Naive thymus-derived CD8-positive, alpha-beta T cell (primary cell): ENCODE measurements at regions not wholly inside any gene's neighbourhood (a gene's known extent, or its start where the extent isn't known, plus 50 kb on each side); places are given as distances from the start of the nearest gene placed in this dataset.
A peak's percentile ranks its signal among the peaks of the same experiment; 100 is the strongest.
"Not testable (repeated sequence)": the region's sequence is repeated elsewhere in the genome, so short reads cannot be mapped to it uniquely, and the experiment has no call there.

Source experiments
- ATAC-seq, 2 donors: fragments of 150-1000 bp; cut with Tn5 transposase in 1 of 2; sonication (Bioruptor Pico), chemical (Tn5 transposase) in 1 of 2; 1 replicate in 1 of 2; 2 replicates in 1 of 2; pipeline ENCODE4 v1.10.0; 2021; ENCODE audit warnings: mild to moderate bottlenecking in 2 of 2, moderate library complexity in 2 of 2
- POLR2A ChIA-PET: fragments of 350-600 bp; sonication (Branson Sonifier 250); formaldehyde crosslinking; loops from one replicate; lab custom pipeline; 2021; ENCODE audit warnings: antibody characterized with exemption; lab: Charles Lee
- DNase-seq, 10 donors: peaks; one replicate each; pipeline versions ENCODE4 v3.0.0 to v3.0.0-alpha.2; 2020 to 2022
- H3K27ac Mint-ChIP-seq, 10 donors: one replicate each; pipeline ENCODE4 v1.8.0; 2020 to 2022; ENCODE audit warnings: mild to moderate bottlenecking in 10 of 10, mixed read lengths in 10 of 10, moderate library complexity in 4 of 10, inconsistent platforms in 1 of 10
- H3K27me3 Mint-ChIP-seq, 5 donors: one replicate each; pipeline ENCODE4 v1.8.0; 2021 to 2022; ENCODE audit warnings: mixed read lengths in 5 of 5
- H3K36me3 Mint-ChIP-seq, 3 donors: one replicate each; pipeline ENCODE4 v1.8.0; 2020 to 2022; ENCODE audit warnings: mixed read lengths in 3 of 3, mild to moderate bottlenecking in 2 of 3, inconsistent platforms in 1 of 3
- H3K4me1 Mint-ChIP-seq, 4 donors: one replicate each; pipeline ENCODE4 v1.8.0; 2021 to 2022; ENCODE audit warnings: mixed read lengths in 4 of 4
- H3K4me3 Mint-ChIP-seq, 10 donors: one replicate each; pipeline ENCODE4 v1.8.0; 2020 to 2022; ENCODE audit warnings: mild to moderate bottlenecking in 10 of 10, mixed read lengths in 10 of 10, moderate library complexity in 6 of 10, inconsistent platforms in 1 of 10
- H3K9me3 Mint-ChIP-seq, 9 donors: one replicate each; pipeline ENCODE4 v1.8.0; 2020 to 2022; ENCODE audit warnings: mixed read lengths in 9 of 9, mild to moderate bottlenecking in 3 of 9, inconsistent platforms in 1 of 9, moderate library complexity in 1 of 9

GRCh38 chr20:26373066-26373465 is 676.4 kb upstream of the ZNF337 start:
- H3K4me3 Mint-ChIP-seq, H3K4me1 Mint-ChIP-seq, H3K9me3 Mint-ChIP-seq, H3K36me3 Mint-ChIP-seq, DNase-seq, ATAC-seq, POLR2A ChIA-PET, H3K27me3 Mint-ChIP-seq, H3K27ac Mint-ChIP-seq: not testable (repeated sequence)

DNA sequence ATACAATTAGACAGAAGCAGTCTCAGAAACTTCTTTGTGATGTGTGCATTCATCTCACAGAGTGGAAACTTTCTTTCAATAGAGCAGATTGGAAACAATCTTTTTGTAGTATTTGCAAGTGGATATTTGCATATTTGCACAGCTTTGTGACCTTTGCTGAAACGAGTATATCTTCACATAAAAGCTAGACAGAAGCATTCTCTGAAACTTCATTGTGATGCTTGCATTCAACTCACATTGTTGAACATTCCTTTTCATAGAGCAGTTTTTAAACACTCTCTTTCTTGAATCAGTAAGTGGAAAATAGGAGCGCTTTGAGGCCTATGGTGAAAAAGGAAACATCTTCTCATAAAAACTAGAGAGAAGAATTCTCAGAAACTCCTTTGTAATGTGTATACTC is 657.9 kb upstream of the ZNF337 start:
- Mint-ChIP-seq H3K4me1 (peaks cover 0 to 25% (median 7%) of the 10 kb centered on the region in 4 donors), H3K36me3 (peaks cover 0 to 6% (median 0%) of the 10 kb centered on the region in 3 donors), H3K4me3 (no peak overlapping the region), H3K27me3 (peaks cover 0 to 1% (median 0%) of the 10 kb centered on the region in 5 donors), H3K27ac (no peak overlapping the region), H3K9me3 (peaks cover 0 to 8% (median 2%) of the 10 kb centered on the region in 9 donors)
- no peak for DNase-seq
- ATAC-seq, result no peak
- POLR2A ChIA-PET, result no interaction called here

DNA sequence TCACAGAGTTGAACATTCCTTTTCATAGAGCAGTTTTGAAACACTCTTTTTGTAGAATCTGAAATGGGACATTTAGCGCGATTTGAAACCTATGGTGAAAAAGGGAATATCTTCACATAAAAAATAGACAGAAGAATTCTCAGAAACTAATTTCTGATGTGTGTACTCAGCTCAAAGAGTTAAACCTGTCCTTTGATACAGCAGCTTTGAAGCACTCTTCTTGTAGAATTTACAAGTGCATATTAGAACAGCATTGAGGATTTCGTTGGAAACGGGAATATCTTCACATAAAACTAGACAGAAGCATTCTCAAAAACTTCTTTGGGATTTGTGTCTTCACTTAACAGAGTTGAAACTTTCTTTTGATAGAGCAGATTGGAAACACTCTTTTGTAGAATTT is 650.7 kb upstream of the ZNF337 start:
- POLR2A ChIA-PET, result no interaction called here
- H3K27me3 Mint-ChIP-seq, result no peaks in the 10 kb centered on the region
- H3K27ac Mint-ChIP-seq, result no peak overlapping the region
- DNase-seq, result no peak
- H3K9me3 Mint-ChIP-seq, result peaks cover 0 to 16% (median 4%) of the 10 kb centered on the region in 9 donors
- no peak overlapping the region for H3K4me3 Mint-ChIP-seq
- H3K4me1 Mint-ChIP-seq, result peaks cover 0 to 57% (median 21%) of the 10 kb centered on the region in 4 donors
- peaks cover 0 to 23% (median 0%) of the 10 kb centered on the region in 3 donors for H3K36me3 Mint-ChIP-seq
- no peak for ATAC-seq

GRCh38 chr20:26340460-26341065 is 643.9 kb upstream of the ZNF337 start:
- Mint-ChIP-seq H3K36me3 (peaks cover 0 to 25% (median 0%) of the 10 kb centered on the region in 3 donors), H3K27ac (peak overlapping the region in 9 of 10 donors; percentile 16 to 87 (median 60)), H3K4me3 (peak overlapping the region in 4 of 10 donors; percentile 20 to 48 (median 26)), H3K9me3 (peaks cover 0 to 39% (median 7%) of the 10 kb centered on the region in 9 donors), H3K4me1 (peaks cover 3 to 62% (median 36%) of the 10 kb centered on the region in 4 donors)
- H3K27me3 Mint-ChIP-seq, POLR2A ChIA-PET: not testable (repeated sequence)
- ATAC-seq, result peak; percentile 33 to 64
- peak in 4 of 10 donors; percentile 1 to 55 (median 34) for DNase-seq

- Mint-ChIP-seq H3K4me3 (peak overlapping the region in 7 of 10 donors; percentile 5 to 70 (median 38)), H3K36me3 (peaks cover 0 to 16% (median 0%) of the 10 kb centered on the region in 3 donors), H3K27me3 (no peaks in the 10 kb centered on the region), H3K9me3 (peaks cover 0 to 29% (median 7%) of the 10 kb centered on the region in 9 donors), H3K4me1 (peaks cover 5 to 57% (median 21%) of the 10 kb centered on the region in 4 donors), H3K27ac (peak overlapping the region in 7 of 10 donors; percentile 2 to 86 (median 35))
- DNase-seq (peak in 1 of 10 donors; percentile 9), ATAC-seq (no peak)
- POLR2A ChIA-PET, result no interaction called here
Observed at GRCh38 chr20:26324177-26324576, 627.5 kb upstream of the ZNF337 start.

DNA sequence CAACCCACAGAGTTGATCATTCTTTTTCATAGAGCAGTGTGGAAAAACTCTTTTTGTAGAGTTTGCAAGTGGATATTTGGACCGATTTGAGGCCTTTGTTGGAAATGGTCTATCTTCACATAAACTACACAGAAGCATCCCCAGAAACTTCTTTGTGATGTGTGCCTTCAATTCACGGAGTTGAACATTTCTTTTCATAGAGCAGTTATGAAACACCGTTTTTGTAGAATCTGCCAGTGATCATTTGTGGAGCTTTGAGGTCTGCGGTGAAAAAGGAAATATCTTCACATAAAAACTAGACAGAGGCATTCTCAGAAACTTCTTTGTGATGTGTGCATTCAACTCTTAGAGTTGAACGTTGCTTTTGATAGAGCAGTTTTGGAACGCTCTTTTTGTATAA is 618.4 kb upstream of the ZNF337 start:
- H3K4me3 Mint-ChIP-seq, result peak overlapping the region in 6 of 10 donors; percentile 19 to 64 (median 26)
- H3K27ac Mint-ChIP-seq, result peak overlapping the region in 4 of 10 donors; percentile 19 to 78 (median 64)

DNA sequence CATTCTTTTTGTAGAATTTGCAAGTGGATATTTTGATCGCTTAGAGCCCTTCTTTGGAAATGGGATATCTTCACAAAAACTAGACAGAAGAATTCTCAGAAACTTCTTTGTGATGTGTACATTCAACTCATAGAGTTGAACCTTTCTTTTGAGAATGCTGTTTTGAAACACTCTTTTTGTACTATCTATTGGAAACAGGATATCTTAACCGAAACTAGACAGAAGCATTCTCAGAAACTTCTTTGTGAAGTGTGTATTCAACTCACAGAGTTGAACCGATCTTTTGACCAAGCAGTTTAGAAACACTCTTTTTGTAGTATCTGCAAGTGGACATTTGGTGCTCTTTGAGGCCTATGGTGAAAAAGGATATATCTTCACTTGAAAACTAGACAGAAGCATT is 613.1 kb upstream of the ZNF337 start:
- Mint-ChIP-seq H3K4me1 (peaks cover 20 to 79% (median 49%) of the 10 kb centered on the region in 4 donors), H3K27ac (peak overlapping the region in 4 of 10 donors; percentile 8 to 96 (median 88)), H3K4me3 (peak overlapping the region in 7 of 10 donors; percentile 26 to 80 (median 59)), H3K9me3 (peaks cover 0 to 36% (median 1%) of the 10 kb centered on the region in 9 donors), H3K36me3 (peaks cover 0 to 10% (median 0%) of the 10 kb centered on the region in 3 donors)
- ATAC-seq, POLR2A ChIA-PET, H3K27me3 Mint-ChIP-seq, DNase-seq: not testable (repeated sequence)

More for the DNA sequence above, 618.4 kb upstream of the ZNF337 start:
- peak in 1 of 10 donors; percentile 12 for DNase-seq
- ATAC-seq, result no peak
- Mint-ChIP-seq H3K9me3 (peaks cover 0 to 31% (median 0%) of the 10 kb centered on the region in 9 donors), H3K36me3 (peaks cover 0 to 15% (median 0%) of the 10 kb centered on the region in 3 donors), H3K27me3 (no peaks in the 10 kb centered on the region), H3K4me1 (peaks cover 0 to 41% (median 25%) of the 10 kb centered on the region in 4 donors)
- POLR2A ChIA-PET, result no interaction called here

DNA sequence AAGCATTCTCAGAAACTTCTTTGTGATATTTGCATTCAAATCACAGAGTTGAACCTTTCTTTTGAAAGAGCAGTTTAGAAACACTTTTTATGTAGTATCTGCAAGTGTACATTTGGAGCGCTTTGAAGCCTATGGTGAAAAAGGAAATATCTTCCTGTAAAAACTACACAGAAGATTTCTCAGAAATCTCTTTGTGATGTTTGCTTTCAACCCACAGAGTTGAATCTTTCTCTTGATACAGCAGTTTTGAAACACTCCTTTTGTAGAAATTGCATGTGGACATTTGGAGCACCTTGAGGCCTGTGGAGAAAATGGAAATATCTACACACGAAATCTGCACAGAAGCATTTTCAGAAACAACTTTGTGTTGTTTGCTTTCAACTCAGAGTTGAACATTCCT is 612.3 kb upstream of the ZNF337 start:
- peak overlapping the region in 8 of 10 donors; percentile 57 to 96 (median 82) for H3K27ac Mint-ChIP-seq
- H3K9me3 Mint-ChIP-seq, result peaks cover 0 to 35% (median 0%) of the 10 kb centered on the region in 9 donors
- ATAC-seq (peak in 1 of 2 donors; percentile 8), DNase-seq (peak in 1 of 10 donors; percentile 22)
- peaks cover 20 to 76% (median 47%) of the 10 kb centered on the region in 4 donors for H3K4me1 Mint-ChIP-seq
- no peaks in the 10 kb centered on the region for H3K27me3 Mint-ChIP-seq
- POLR2A ChIA-PET, result no interaction called here
- peaks cover 0 to 7% (median 0%) of the 10 kb centered on the region in 3 donors for H3K36me3 Mint-ChIP-seq
- H3K4me3 Mint-ChIP-seq, result peak overlapping the region in 9 of 10 donors; percentile 46 to 80 (median 59)

- Mint-ChIP-seq H3K27ac (peak overlapping the region in 7 of 10 donors; percentile 13 to 88 (median 54)), H3K36me3 (peaks cover 0 to 26% (median 0%) of the 10 kb centered on the region in 3 donors), H3K27me3 (no peaks in the 10 kb centered on the region), H3K4me1 (peaks cover 0 to 83% (median 38%) of the 10 kb centered on the region in 4 donors), H3K9me3 (peaks cover 0 to 33% (median 0%) of the 10 kb centered on the region in 9 donors), H3K4me3 (peak overlapping the region in 4 of 10 donors; percentile 8 to 33 (median 18))
- DNase-seq (peak in 2 of 10 donors; percentile 15 to 47), ATAC-seq (peak in 1 of 2 donors; percentile 30)
- POLR2A ChIA-PET, result no interaction called here
Observed at GRCh38 chr20:26295006-26295405, 598.4 kb upstream of the ZNF337 start.

- peak overlapping the region in 8 of 10 donors; percentile 37 to 93 (median 72) for H3K27ac Mint-ChIP-seq
- DNase-seq (peak in 2 of 10 donors; percentile 24 to 34), ATAC-seq (peak in 1 of 2 donors; percentile 52)
- H3K4me1 Mint-ChIP-seq, result peaks cover 5 to 85% (median 57%) of the 10 kb centered on the region in 4 donors
- peak overlapping the region in 8 of 10 donors; percentile 31 to 60 (median 52) for H3K4me3 Mint-ChIP-seq
- POLR2A ChIA-PET, H3K27me3 Mint-ChIP-seq: not testable (repeated sequence)
- H3K36me3 Mint-ChIP-seq, result peaks cover 0 to 17% (median 0%) of the 10 kb centered on the region in 3 donors
- peaks cover 0 to 24% (median 0%) of the 10 kb centered on the region in 9 donors for H3K9me3 Mint-ChIP-seq
Observed at GRCh38 chr20:26288379-26289061, 591.9 kb upstream of the ZNF337 start.

DNA sequence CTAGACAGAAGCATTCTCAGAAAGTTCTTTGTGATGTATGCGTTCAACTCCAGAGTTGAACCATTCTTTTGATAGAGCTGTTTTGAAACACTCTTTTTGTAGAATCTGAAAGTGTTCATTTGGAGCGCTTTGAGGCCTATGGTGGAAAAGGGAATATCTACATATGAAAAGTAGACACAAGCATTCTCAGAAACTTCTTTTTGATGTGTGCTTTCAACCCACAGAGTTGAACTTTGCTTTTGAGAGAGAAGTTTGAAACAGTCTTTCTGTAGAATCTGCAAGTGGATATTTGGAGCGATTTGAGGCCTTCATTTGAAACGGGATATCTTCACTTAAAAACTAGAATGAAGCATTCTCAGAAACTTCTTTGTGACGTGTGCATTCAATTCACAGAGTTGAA is 582.6 kb upstream of the ZNF337 start:
- Mint-ChIP-seq H3K9me3 (peaks cover 0 to 16% (median 0%) of the 10 kb centered on the region in 9 donors), H3K4me3 (peak overlapping the region in 9 of 10 donors; percentile 2 to 54 (median 39)), H3K27ac (peak overlapping the region; percentile 3 to 92 (median 63)), H3K4me1 (peaks cover 19 to 68% (median 64%) of the 10 kb centered on the region in 4 donors), H3K36me3 (peaks cover 0 to 4% (median 4%) of the 10 kb centered on the region in 3 donors), H3K27me3 (no peaks in the 10 kb centered on the region)
- ATAC-seq, result no peak
- peak in 2 of 10 donors; percentile 16 to 32 for DNase-seq
- POLR2A ChIA-PET, result no interaction called here

GRCh38 chr20:26277339-26277738 is 580.7 kb upstream of the ZNF337 start:
- ATAC-seq (no peak), DNase-seq (no peak)
- Mint-ChIP-seq H3K36me3 (peaks cover 0 to 4% (median 4%) of the 10 kb centered on the region in 3 donors), H3K4me3 (peak overlapping the region in 2 of 10 donors; percentile 8 to 38), H3K4me1 (peaks cover 17 to 49% (median 46%) of the 10 kb centered on the region in 4 donors), H3K27ac (peak overlapping the region in 1 of 10 donors; percentile 38), H3K27me3 (no peaks in the 10 kb centered on the region), H3K9me3 (peaks cover 0 to 13% (median 0%) of the 10 kb centered on the region in 9 donors)
- POLR2A ChIA-PET, result no interaction called here
